HG03342 (cell line): ENCODE measurements at regions not wholly inside any gene's neighbourhood (a gene's known extent, or its start where the extent isn't known, plus 50 kb on each side); places are given as distances from the start of the nearest gene placed in this dataset.

Source experiments
- ATAC-seq: cut with Tn5 transposase; IDR thresholded peaks from one replicate; pipeline ENCODE4 v1.9.1; 2021; ENCODE audit warnings: mild to moderate bottlenecking, moderate library complexity; ENCODE audit not compliant: unreplicated experiment

GRCh38 chr4:18934197-18934596, 912.6 kb upstream of the LCORL start:
- no peak for ATAC-seq

GRCh38 chr4:18932730-18933339, 911.3 kb upstream of the LCORL start:
- ATAC-seq, result no peak

GRCh38 chr4:18931643-18932377, 910.3 kb upstream of the LCORL start:
- no peak for ATAC-seq

GRCh38 chr4:18930487-18930886, 908.9 kb upstream of the LCORL start:
- ATAC-seq, result no peak

DNA sequence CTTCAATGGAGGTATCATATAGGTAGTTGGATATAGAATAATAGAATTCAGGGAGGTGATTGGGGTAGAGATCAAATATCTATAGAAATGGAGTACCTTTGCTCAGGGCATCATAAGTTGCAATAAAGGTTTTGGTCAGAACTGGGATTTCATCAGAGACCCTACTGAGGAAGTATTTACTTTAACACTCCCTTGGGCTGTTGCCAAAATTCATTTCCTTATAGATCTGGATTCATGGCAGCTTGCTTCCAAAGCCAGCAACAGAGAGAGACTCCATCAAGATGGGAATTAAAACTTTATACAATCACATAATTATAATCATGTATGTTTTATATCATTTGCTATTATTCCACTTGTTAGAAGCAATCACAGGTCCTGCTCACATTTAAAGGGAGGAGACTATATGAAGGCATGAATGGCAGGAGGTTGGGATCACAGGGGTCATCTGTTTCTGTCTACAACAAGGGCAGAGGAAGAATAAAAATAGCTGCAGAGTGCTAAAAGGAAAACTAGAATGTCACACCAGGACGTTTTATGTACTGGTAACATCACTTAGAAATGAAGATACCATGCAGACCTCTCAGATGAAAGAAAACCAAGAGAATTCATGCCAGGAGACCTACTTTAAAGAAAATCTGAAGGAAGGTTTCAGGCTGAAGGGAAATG, 902.1 kb upstream of the LCORL start:
- no peak for ATAC-seq

GRCh38 chr4:18917689-18918088, 896.1 kb upstream of the LCORL start:
- no peak for ATAC-seq

DNA sequence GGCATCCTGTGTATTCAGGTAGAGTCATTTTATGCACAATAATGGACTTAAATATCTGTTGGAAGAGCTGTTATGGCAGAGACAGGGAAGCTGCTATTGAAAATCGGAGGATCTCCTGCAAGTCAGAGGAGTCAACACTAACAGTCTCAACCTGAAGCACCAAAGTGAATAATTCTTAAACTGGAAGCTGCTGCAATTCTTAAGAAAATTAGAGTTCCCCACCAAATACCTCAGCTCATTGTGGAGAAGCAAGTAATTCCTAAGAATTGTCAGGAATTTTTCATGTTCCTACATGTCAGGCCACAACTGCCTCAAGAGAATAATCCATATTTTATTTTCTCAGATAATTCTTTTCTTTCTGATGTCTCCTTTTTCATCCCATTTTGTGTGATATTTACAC, 892.6 kb upstream of the LCORL start:
- no peak for ATAC-seq

GRCh38 chr4:18894928-18895327, 873.4 kb upstream of the LCORL start:
- no peak for ATAC-seq

DNA sequence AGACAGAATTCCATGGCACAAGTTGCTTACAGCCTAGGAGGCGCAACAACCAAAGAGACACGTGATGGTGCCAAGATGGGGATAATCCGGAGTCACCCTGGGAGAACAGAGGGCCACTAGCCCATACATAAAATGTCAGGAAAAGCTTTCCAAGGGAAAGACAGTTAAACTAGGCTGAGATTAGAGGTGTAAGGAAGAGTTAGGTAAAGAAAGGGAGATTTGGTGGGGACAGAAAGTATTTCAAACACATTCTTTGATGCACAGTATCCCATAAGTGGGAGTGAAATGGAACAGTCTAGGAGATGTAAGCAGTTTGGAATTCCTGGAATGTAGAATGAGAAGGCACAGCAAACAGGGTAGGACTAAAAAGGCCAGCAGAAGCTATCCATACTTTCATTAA, 860.9 kb upstream of the LCORL start:
- no peak for ATAC-seq

- no peak for ATAC-seq
Observed at GRCh38 chr4:18881556-18881955, 860.0 kb upstream of the LCORL start.

- no peak for ATAC-seq
Observed at GRCh38 chr4:18880871-18881270, 859.3 kb upstream of the LCORL start.

GRCh38 chr4:18878561-18878960, 857.0 kb upstream of the LCORL start:
- ATAC-seq, result no peak

- ATAC-seq, result no peak
Observed at GRCh38 chr4:18869166-18869565, 847.6 kb upstream of the LCORL start.

DNA sequence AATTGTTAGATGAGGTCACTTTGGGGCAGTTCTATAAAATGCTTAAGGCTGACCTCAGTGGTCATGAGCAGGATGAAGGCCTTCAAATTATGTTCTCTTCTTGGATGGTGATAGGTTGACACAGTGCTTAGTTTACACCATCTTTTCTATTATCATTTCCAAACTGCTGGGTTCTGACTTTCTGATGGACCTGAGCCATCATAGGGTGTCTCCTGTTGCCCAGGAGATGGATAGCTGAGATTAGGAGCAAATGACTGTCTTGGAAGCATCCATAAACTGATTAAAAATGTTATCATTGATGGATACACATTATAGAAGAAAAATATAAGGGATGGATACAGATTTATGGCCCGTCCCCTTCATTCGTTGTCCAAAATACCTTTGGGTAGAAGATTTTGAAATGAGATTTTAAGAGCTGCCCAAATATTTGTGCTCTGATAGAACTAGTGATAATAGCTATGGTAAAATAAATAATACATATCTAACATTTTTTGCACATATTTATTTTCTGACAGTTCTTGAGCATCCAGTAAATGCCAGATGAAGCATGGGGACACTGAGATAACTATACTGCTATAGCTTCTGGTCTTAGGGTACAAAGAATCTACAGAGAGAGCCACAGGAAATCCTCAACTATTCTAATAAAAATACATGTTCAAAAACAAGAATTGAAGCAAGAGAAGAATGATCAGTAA, 839.4 kb upstream of the LCORL start:
- no peak for ATAC-seq

DNA sequence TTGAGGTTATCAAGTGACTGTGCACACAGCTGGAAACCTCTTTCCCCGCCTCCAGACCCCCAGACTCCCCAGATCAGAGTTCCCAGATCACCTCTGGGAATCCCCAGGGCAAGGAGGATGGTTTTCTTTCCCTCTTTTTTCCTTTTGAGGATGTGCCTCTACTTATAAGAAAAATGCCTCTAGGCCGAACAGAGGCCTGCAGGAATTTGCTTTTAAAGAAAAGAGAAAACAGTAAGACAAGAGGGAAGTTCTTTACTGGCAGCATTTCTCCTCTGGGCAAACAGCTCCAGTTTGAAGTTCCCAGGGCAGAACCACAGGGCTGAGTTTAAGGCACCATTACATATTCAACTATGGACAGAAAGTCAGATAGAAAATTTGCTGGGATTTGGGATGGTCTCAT, 837.9 kb upstream of the LCORL start:
- ATAC-seq, result no peak

GRCh38 chr4:18858229-18858922, 836.8 kb upstream of the LCORL start:
- ATAC-seq, result no peak

DNA sequence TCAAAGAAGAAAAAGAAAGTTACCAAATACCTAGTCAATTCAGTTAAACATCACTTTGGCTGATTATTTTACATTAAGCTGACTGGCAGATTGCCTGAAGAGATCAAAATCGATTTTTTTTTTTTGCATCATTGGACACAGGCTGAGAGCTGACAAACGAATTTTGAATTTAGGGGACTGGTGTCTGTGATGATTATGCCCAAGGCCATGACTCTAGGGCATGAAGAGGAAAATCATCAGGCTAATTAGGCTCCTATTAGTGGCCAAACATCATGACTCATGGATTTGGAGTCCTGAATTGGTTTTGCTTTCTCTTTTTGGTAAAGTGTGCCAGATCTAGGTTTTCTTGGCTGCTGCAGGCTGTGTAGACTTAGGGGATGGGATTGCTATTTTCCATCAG, 829.3 kb upstream of the LCORL start:
- ATAC-seq, result no peak

DNA sequence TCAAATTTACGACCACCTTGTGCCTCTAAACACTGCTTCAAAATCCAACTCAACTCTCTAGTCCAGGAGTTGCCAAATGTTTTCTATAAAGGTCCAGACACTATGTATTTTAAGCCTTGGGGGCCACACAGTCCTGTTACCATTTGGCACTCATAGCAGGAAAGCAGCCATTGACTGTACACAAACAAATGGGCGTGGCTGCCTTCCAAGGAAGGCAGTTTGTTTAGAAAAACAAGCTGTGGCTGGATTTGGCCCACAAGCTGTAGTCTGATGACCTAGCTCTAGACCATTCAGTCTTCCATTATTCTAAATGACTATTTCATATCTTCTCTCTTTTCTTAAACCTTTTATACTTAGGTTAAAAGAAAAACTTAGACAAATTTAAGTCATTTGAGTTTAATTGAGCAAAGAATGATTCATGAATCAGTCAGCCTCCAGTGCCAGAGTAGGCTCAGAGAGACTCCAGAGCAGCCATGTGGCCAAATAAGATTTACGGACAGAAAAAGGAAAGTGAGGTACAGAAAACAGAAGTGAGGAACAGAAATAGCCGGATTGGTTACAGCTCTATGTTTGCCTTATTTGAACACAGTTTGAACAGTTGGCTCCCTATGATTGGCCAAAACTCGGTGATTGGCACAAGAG, 825.8 kb upstream of the LCORL start:
- ATAC-seq, result no peak

- ATAC-seq, result no peak
Observed at GRCh38 chr4:18846313-18846712, 824.8 kb upstream of the LCORL start.

- ATAC-seq, result no peak
Observed at GRCh38 chr4:18844726-18845125, 823.2 kb upstream of the LCORL start.

DNA sequence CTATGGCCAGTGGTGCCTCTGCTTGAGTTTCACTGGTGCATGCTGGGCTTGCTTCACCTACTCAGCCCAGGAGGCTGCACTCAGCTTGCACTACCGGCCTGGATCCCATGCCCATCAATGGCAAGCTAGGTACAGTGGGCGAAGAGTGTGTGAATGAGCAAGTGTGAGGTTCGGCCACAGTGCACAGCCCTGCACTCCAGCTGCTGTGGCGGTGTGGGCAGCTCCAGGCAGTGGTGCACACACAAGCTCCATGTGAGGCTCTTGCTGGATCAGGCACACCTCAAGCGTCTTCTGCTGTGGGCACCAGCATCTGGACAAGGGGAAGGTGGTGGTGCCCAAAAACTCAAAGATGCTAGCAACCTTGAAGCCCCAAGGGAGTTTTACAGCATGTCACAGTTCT, 820.9 kb upstream of the LCORL start:
- ATAC-seq, result no peak
